ENCODE measurements at regions not wholly inside any gene's neighbourhood (a gene's known extent, or its start where the extent isn't known, plus 50 kb on each side); places are given as distances from the start of the nearest gene placed in this dataset.

DNA sequence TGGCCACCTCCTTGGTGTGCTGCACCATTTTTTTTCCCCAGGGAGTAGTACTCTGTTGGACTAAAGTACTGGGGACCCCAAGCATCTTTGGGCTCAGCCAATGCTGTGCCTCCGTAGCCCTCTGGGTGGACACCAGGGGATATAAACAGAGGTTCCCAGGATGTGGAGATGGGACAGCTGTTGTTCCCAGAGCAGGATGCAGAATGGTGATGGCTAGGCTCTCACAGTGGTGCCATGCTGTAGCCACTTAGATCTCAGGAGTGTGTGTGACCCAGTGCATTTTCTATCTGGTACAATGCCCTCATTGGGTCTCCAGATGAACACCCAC is 50.9 kb upstream of the SCIN start:
- DNase-seq, result no peak

Data from NCI-H2081 treated with DMSO at 0.1 percent for 48 hours (cell line).